HG02970 (cell line): ENCODE measurements at regions not wholly inside any gene's neighbourhood (a gene's known extent, or its start where the extent isn't known, plus 50 kb on each side); places are given as distances from the start of the nearest gene placed in this dataset.
A peak's percentile ranks its signal among the peaks of the same experiment; 100 is the strongest.
"Not testable (repeated sequence)": the region's sequence is repeated elsewhere in the genome, so short reads cannot be mapped to it uniquely, and the experiment has no call there.

ENCODE experiments used
- ATAC-seq: cut with Tn5 transposase; IDR thresholded peaks from one replicate; pipeline ENCODE4 v1.9.1; 2021; ENCODE audit warnings: mild to moderate bottlenecking, moderate library complexity, moderate number of reproducible peaks; ENCODE audit not compliant: unreplicated experiment, low FRiP score

DNA sequence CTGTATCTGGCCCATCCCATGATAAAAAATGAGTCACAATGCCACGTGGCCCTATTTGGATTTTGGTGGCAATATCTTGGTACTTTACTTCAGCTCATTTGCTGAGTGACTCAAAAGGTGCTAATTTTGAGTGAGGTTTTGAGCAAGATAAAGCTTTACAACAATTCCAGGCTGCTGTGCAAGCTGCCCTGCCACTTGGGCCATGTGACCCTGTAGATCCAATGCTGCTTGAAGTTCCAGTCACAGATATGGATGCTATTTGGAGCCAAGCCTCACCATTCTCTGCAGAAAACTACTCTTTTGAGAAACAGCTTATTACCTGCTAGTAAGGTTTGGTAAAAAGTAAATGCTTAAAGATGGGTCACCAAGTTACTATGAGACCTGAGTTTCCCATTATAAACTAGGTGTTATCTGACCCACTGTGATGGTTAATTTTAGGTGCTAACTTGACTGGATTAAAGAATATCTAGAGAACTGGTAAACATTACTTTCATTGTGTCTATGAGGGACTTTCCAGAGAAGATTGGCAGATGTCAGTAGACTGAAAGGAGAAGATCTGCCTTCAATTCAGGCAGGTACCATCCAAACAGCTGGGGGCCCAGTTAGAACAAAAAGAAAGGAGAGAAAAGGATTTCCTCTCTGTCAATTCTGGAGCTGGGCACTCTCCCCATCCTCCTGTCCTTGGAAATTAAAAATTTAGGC is 1083.9 kb downstream of the DIPK2A start:
- peak; percentile 52 for ATAC-seq

GRCh38 chr3:145058483-145058882 is 1086.9 kb downstream of the DIPK2A start:
- no peak for ATAC-seq

GRCh38 chr3:145063616-145064015 is 1092.0 kb downstream of the DIPK2A start:
- ATAC-seq, result no peak

DNA sequence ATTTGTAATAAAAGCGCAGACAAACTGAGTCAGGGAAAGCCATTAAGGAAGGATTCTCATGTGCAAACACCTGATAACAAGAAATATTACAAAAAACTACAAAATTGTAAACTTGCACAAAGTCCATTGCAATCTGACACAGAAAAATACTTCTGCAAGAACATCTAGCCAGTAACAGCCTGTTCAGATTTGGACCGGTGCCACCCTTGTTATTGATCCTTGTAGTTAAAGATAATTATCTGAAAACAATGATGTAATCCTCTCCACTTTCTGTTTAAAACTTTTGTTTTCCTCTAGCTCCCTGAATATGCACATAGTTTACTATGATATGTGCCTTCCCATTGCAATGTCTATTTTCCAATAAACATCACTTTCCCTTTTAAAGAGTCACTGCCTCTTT is 1090.2 kb downstream of the PLOD2 start:
- no peak for ATAC-seq

GRCh38 chr3:145079436-145079835 is 1081.5 kb downstream of the PLOD2 start:
- ATAC-seq, result no peak

GRCh38 chr3:145087038-145087437 is 1073.9 kb downstream of the PLOD2 start:
- no peak for ATAC-seq

GRCh38 chr3:145088917-145089316 is 1072.1 kb downstream of the PLOD2 start:
- ATAC-seq, result peak; percentile 65

DNA sequence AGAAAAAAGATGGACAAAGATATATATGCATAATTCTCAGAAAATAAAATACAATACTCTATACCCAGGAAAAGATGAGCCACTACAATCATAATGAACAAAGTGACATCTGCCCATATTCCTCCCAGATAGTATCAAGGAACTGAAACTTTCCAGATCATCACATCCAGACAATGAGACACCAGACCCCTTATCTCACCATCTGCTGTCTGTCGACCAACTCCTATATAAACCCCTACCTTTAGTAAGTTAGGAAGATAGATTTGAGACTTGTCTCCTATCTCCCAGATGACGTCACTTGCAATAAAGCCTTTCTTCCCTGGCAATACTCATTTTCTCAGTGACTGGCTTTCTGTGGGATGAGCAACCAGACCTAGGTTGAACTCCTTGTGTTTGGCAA is 1071.6 kb downstream of the PLOD2 start:
- peak; percentile 10 for ATAC-seq

- peak; percentile 80 for ATAC-seq
Observed at GRCh38 chr3:145094355-145094941, 1066.5 kb downstream of the PLOD2 start.

DNA sequence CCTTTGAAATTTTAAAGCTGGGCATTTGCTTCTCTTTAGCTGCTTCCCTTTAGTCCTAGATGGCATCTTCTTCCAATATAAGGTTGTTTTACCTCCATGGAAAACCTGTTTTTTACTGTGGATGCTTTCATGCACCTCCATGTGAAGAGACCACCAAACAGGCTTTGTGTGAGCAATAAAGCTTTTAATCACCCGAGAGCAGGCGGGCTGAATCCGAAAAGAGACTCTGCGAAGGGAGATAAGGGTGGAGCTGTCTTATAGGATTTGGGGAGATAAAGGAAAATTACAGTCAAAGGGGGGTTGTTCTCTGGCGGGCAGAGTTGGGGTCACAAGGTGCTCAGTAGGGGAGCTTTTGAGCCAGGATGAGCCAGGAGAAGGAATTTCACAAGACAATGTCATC is 1049.8 kb downstream of the PLOD2 start:
- ATAC-seq, result not testable (repeated sequence)

GRCh38 chr3:145116769-145117168 is 1044.2 kb downstream of the PLOD2 start:
- ATAC-seq, result no peak

GRCh38 chr3:145118303-145118702 is 1042.7 kb downstream of the PLOD2 start:
- no peak for ATAC-seq

DNA sequence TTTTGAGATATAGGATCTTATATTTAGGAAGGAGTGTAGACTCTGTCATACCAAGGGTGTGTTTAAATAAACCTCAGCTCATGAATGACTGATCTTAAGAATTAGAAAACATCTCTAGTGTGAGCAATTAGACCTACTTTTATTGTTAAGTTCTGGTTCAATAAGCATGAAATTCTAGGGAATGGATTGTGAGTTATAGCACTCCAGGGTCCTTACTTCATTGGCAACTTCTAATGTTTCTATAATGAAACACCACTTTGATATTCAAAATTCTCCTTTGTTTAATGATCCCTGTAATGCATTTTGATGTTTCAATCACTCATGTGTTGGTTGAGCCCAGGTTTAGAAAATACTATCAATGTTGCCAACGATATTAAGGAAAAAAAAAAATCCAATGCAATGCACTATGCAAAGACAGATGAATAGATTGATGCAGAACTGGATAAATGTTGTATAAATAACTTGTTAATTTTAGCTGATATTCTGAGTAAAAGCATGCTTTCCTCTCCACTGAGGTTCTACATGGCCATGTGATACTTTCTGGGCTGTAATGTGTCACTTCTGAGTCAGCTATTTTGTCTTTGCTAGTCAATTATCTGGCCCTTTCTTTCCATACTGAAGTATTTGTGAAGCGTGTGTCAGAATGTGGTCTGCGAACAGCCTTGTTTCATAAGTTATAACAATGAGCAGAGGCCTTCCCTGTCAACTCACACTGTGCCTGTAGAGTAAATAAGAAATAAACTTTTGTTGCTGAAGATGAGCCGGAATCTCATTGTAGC is 1035.9 kb downstream of the PLOD2 start:
- no peak for ATAC-seq

GRCh38 chr3:145133281-145133680 is 1027.7 kb downstream of the PLOD2 start:
- ATAC-seq, result no peak

- ATAC-seq, result no peak
Observed at GRCh38 chr3:145134738-145135137, 1026.2 kb downstream of the PLOD2 start.

DNA sequence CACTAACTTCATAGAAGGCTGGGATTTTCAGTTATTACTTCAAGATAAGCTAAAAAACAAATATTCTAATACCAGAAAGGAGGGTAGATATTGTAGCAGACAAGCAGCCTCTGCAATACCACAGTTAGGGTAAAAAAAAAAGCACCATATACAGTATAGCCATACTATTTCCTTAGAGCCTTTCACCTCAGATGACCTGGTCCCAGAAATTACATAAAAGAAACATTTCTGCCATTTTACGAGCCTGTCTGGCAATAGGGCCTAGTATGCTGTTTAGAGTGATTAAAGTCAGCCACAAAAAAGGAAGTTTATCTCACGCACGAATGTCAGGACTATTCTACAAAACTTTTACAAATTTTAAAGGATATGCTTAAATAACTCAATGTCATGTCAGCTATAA is 1016.6 kb downstream of the PLOD2 start:
- no peak for ATAC-seq

GRCh38 chr3:145145461-145145860 is 1015.5 kb downstream of the PLOD2 start:
- ATAC-seq, result no peak

DNA sequence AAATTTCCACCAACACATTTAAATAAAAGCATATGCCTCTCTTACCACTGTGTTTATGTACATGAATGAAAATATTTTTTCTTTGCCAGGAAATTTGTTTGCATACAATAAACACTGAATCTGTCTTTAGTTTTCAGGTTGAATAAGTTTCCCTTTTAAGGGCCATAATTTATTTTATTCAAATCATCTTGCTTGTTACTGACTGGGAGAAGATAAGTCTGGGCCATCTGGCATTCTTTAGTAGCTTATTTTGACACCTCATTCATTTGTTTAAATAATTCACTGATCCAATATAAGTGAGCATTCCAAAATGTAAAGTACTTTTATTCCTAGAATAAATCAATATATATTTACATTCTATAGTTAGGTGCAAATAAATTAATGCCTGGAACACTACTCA is 1001.3 kb downstream of the PLOD2 start:
- ATAC-seq, result no peak

- no peak for ATAC-seq
Observed at GRCh38 chr3:145170121-145170520, 990.9 kb downstream of the PLOD2 start.

DNA sequence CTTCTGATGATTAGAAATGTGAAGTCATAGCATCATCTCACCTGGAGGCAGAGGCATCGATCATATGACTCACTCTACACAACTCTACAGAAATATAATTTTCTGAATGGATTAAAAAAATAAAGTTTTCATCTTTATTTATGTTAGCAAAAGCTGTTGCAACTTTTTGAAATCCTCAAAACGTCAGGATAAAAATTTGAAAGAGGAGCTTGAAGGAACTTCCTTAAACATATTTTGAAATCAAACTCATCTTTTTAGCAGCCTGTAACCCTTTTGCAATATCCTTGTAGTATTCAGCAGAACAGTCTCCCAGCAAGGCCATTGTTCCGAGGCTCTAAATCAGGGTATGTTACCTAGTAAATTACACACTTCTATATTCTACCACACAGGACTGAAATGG is 985.4 kb downstream of the PLOD2 start:
- no peak for ATAC-seq

- no peak for ATAC-seq
Observed at GRCh38 chr3:145176907-145177306, 984.1 kb downstream of the PLOD2 start.

GRCh38 chr3:145177828-145178227 is 983.2 kb downstream of the PLOD2 start:
- ATAC-seq, result no peak
